HFFc6 (cell line): ENCODE measurements at regions not wholly inside any gene's neighbourhood (a gene's known extent, or its start where the extent isn't known, plus 50 kb on each side); places are given as distances from the start of the nearest gene placed in this dataset.

Source experiments
- DNase-seq: peaks from one replicate; pipeline ENCODE4 v3.0.0-alpha.2; 2018
- H3K27ac Mint-ChIP-seq: 2 replicates; pipeline ENCODE4 v1.8.0; 2020; ENCODE audit warnings: mild to moderate bottlenecking, mixed read lengths
- H3K27me3 Mint-ChIP-seq: 2 replicates; pipeline ENCODE4 v1.8.0; 2021; ENCODE audit warnings: mild to moderate bottlenecking, moderate library complexity, mixed read lengths; ENCODE audit not compliant: insufficient read depth
- H3K36me3 Mint-ChIP-seq: 2 replicates; pipeline ENCODE4 v1.8.0; 2021; ENCODE audit warnings: low read depth, mixed read lengths
- H3K4me1 Mint-ChIP-seq: 2 replicates; pipeline ENCODE4 v1.8.0; 2020; ENCODE audit warnings: low read depth, mixed read lengths
- H3K4me3 Mint-ChIP-seq: 2 replicates; pipeline ENCODE4 v1.8.0; 2020; ENCODE audit warnings: mild to moderate bottlenecking, moderate library complexity, mixed read lengths
- H3K9me3 Mint-ChIP-seq: 2 replicates; pipeline ENCODE4 v1.8.0; 2020; ENCODE audit warnings: mild to moderate bottlenecking, mixed read lengths
- CTCF ChIP-seq: fragments of 200-600 bp; sonication (generic); IDR thresholded peaks from 2 replicates; pipeline ENCODE4 v1.5.0; 2021; ENCODE audit warnings: antibody characterized with exemption, mild to moderate bottlenecking

GRCh38 chr5:165296401-165297130 is 1791.1 kb downstream of the MAT2B start:
- Mint-ChIP-seq H3K27ac (no peak overlapping the region), H3K4me3 (no peak overlapping the region), H3K36me3 (no peaks in the 10 kb centered on the region), H3K27me3 (no peaks in the 10 kb centered on the region; the same call in none of the 2 replicates), H3K4me1 (no peaks in the 10 kb centered on the region), H3K9me3 (peaks cover 21% of the 10 kb centered on the region)
- no peak for TF ChIP-seq CTCF
- no peak for DNase-seq

- Mint-ChIP-seq H3K4me1 (no peaks in the 10 kb centered on the region), H3K9me3 (peaks cover 40% of the 10 kb centered on the region), H3K27ac (no peak overlapping the region), H3K36me3 (no peaks in the 10 kb centered on the region), H3K27me3 (no peaks in the 10 kb centered on the region; the same call in 1 of the 2 replicates), H3K4me3 (no peak overlapping the region)
- TF ChIP-seq CTCF = no peak
- no peak for DNase-seq
These were observed 1798.9 kb downstream of the MAT2B start for GRCh38 chr5:165304193-165304827.

GRCh38 chr5:165305596-165305995 is 1800.2 kb downstream of the MAT2B start:
- no peak for DNase-seq
- Mint-ChIP-seq H3K36me3 (no peaks in the 10 kb centered on the region), H3K27ac (no peak overlapping the region), H3K4me3 (no peak overlapping the region), H3K27me3 (no peaks in the 10 kb centered on the region), H3K9me3 (peaks cover 47% of the 10 kb centered on the region), H3K4me1 (no peaks in the 10 kb centered on the region)
- no peak for TF ChIP-seq CTCF

GRCh38 chr5:165309446-165309845 is 1804.0 kb downstream of the MAT2B start:
- H3K27ac Mint-ChIP-seq = no peak overlapping the region
- H3K27me3 Mint-ChIP-seq = no peaks in the 10 kb centered on the region
- no peaks in the 10 kb centered on the region for H3K4me1 Mint-ChIP-seq
- no peaks in the 10 kb centered on the region for H3K36me3 Mint-ChIP-seq
- no peak for TF ChIP-seq CTCF
- peaks cover 42% of the 10 kb centered on the region for H3K9me3 Mint-ChIP-seq
- no peak for DNase-seq
- H3K4me3 Mint-ChIP-seq = no peak overlapping the region

GRCh38 chr5:165310031-165310430 is 1804.6 kb downstream of the MAT2B start:
- Mint-ChIP-seq H3K27me3 (no peaks in the 10 kb centered on the region), H3K4me1 (no peaks in the 10 kb centered on the region)
- no peak for TF ChIP-seq CTCF

More at GRCh38 chr5:165310031-165310430, 1804.6 kb downstream of the MAT2B start:
- H3K27ac Mint-ChIP-seq = no peak overlapping the region
- peaks cover 45% of the 10 kb centered on the region for H3K9me3 Mint-ChIP-seq
- no peak for DNase-seq
- H3K4me3 Mint-ChIP-seq = no peak overlapping the region
- no peaks in the 10 kb centered on the region for H3K36me3 Mint-ChIP-seq
